ENCODE measurements at regions not wholly inside any gene's neighbourhood (a gene's known extent, or its start where the extent isn't known, plus 50 kb on each side); places are given as distances from the start of the nearest gene placed in this dataset.

- no peak for TF ChIP-seq CTCF (IDR thresholded peaks at IDR 0.05; ENCODE audit: insufficient read depth, low read length, missing control alignments)
- ChIA-PET POLR2A (no interaction called here), CTCF (no interaction called here)
- no peak overlapping the region for H3K4me3 ChIP-seq (ENCODE audit: low read depth, low read length)
- no peak for DNase-seq (ENCODE audit: low read depth, low spot score)
These were observed 300.8 kb downstream of the NDUFA10 start for GRCh38 chr2:239724194-239724849.

DNA sequence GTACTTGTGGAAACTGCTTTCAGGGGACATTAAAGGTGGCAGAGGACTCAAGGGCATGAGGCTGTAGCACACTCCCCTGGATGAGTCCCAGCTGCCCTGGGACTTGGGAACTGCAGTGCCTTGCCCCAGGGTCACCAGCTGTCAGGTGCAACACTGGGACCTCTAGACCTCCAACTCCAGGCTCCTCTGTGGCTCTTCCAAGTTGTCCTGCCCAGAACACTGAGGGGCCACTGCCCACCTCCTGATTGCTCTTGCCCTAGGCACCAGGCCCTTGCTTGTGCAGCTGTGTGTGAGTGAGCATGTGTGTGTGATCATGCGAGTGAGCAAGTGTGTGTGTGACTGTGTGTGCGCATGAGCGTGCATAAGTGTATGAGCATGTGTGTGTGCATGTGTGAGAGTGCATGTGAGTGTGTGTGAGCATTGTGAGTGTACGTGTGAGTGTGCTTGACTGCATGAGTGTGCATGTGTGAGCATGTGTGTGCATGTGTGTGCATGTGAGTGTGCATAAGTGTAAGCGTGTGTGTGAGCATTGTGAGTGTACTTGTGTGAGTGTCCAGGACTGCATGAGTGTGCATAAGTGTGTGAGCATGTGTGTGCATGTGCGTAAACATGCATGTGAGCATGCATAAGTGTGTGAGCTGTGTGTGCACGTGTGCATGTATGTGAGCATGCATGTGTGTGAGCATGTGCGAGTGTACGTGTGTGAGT, 301.5 kb downstream of the NDUFA10 start:
- CTCF ChIA-PET: no interaction called here
- TF ChIP-seq CTCF (IDR thresholded peaks at IDR 0.05; ENCODE audit: insufficient read depth, low read length, missing control alignments): no peak
- no peak for DNase-seq (ENCODE audit: low read depth, low spot score)
- POLR2A ChIA-PET: no interaction called here
- no peak overlapping the region for H3K4me3 ChIP-seq (ENCODE audit: low read depth, low read length)

- no peak overlapping the region for H3K4me3 ChIP-seq (ENCODE audit: low read depth, low read length)
- no peak for DNase-seq (ENCODE audit: low read depth, low spot score)
- ChIA-PET CTCF (no interaction called here), POLR2A (no interaction called here)
- TF ChIP-seq CTCF (IDR thresholded peaks at IDR 0.05; ENCODE audit: insufficient read depth, low read length, missing control alignments): no peak
These were observed 302.2 kb downstream of the NDUFA10 start for GRCh38 chr2:239722760-239723470.

DNA sequence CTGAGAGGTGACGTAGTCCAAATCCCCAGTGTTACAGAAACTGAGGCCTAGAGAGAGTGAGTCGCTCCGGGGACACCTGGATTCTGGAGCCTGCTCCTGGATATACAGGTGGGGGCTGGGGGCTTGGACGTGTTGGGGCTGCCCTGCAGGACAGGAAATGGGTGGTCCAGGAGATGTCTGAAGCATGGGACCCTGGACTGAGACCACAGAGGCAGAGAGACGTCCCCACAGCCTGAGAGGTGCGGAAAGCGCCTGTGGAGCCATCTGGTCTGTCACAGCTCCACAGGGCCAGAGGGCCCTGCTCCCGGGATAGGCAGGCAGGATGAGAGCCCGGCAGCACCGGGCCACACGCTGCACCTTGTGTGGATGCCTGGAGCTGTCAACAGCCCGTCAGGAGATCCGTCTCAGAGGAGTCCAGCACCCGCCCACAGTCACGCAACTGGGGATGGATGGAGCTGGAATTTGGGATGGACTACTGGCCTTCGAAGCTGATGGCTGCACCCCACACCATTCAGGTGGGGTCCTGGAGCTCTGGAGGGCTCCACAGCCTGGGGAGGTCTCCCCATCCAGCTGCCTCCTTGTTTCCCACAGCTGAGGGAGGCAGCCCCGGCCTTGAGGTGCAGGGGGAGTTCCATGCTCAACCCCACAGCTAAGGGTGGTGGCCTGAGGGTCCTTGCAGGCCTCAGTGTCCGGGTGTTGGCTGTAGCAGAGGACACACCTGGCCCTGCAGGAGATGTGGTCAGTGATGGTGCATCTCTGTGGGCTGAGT, 303.0 kb downstream of the NDUFA10 start:
- DNase-seq (ENCODE audit: low read depth, low spot score): no peak
- no peak for TF ChIP-seq CTCF (IDR thresholded peaks at IDR 0.05; ENCODE audit: insufficient read depth, low read length, missing control alignments)
- no peak overlapping the region for H3K4me3 ChIP-seq (ENCODE audit: low read depth, low read length)
- ChIA-PET CTCF (no interaction called here), POLR2A (no interaction called here)

DNA sequence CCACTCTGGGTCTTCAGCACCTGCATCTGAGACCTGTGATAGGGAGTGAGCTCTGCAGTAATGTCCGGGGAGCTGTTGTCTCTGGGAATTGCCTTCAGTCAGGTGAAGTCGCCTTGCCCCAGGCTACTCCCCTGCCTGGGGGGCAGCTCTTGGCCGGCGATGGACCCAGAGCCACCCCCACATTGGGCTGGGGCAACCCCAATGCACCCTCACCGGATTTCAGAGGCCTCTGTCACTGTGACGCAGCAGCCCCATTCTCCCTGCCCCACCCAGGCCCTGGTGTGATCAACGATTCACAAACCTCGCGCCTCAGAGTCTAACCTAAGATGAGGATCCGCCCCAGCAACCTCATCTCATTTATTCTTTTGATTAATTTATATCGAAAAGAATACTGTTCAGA, 303.6 kb downstream of the NDUFA10 start:
- no peak overlapping the region for H3K4me3 ChIP-seq (ENCODE audit: low read depth, low read length)
- POLR2A ChIA-PET: no interaction called here
- TF ChIP-seq CTCF (IDR thresholded peaks at IDR 0.05; ENCODE audit: insufficient read depth, low read length, missing control alignments): no peak
- CTCF ChIA-PET: no interaction called here
- no peak for DNase-seq (ENCODE audit: low read depth, low spot score)
